CD14-positive monocyte (primary cell): ENCODE measurements at regions not wholly inside any gene's neighbourhood (a gene's known extent, or its start where the extent isn't known, plus 50 kb on each side); places are given as distances from the start of the nearest gene placed in this dataset.

ENCODE experiments used
- DNase-seq, 3 donors: peaks; one replicate each; pipeline ENCODE4 v3.0.0-alpha.2; 2011 to 2022
- H2AFZ ChIP-seq: 2 replicates; pipeline ENCODE4 v1.6.0; 2012; ENCODE audit warnings: mild to moderate bottlenecking, low read depth, low read length, inconsistent platforms; ENCODE audit not compliant: insufficient read depth, poor library complexity, severe bottlenecking
- H3K27ac ChIP-seq, 2 donors: 1 replicate in 1 of 2; 2 replicates in 1 of 2; pipeline ENCODE4 v1.5.1; 2012 to 2013; ENCODE audit warnings: low read length in 2 of 2, control low read depth in 1 of 2, inconsistent platforms in 1 of 2, low read depth in 1 of 2, mild to moderate bottlenecking in 1 of 2
- H3K27me3 ChIP-seq, 2 donors: one replicate each; pipeline versions ENCODE4 v1.6.0 to v1.6.1; 2011 to 2013; ENCODE audit warnings: low read length in 2 of 2; ENCODE audit not compliant: control insufficient read depth in 2 of 2, insufficient read depth in 2 of 2
- H3K36me3 ChIP-seq, 2 donors: replicated peaks in 1 of 2; 1 replicate in 1 of 2; 2 replicates in 1 of 2; pipeline versions ENCODE4 v1.5.1 to v1.6.1; 2012 to 2013; ENCODE audit warnings: low read length in 2 of 2, control low read depth in 1 of 2, inconsistent platforms in 1 of 2, mild to moderate bottlenecking in 1 of 2; ENCODE audit not compliant: insufficient read depth in 2 of 2, control insufficient read depth in 1 of 2
- H3K4me1 ChIP-seq, 2 donors: 1 replicate in 1 of 2; 2 replicates in 1 of 2; pipeline versions ENCODE4 v1.5.1 to v1.6.1; 2012 to 2013; ENCODE audit warnings: low read length in 2 of 2, control low read depth in 1 of 2, inconsistent platforms in 1 of 2, mild to moderate bottlenecking in 1 of 2, moderate library complexity in 1 of 2; ENCODE audit not compliant: insufficient read depth in 2 of 2, control insufficient read depth in 1 of 2
- H3K4me2 ChIP-seq: replicated peaks from 2 replicates; pipeline ENCODE3; 2012; ENCODE audit warnings: low read length, moderate library complexity, mild to moderate bottlenecking; ENCODE audit not compliant: poor library complexity, severe bottlenecking; ENCODE audit errors: extremely low read depth
- H3K4me3 ChIP-seq, 3 experiments: fragments of 200-600 bp in 1 of 3; sonication (generic) in 1 of 3; replicated peaks in 1 of 3; 1 replicate in 2 of 3; 2 replicates in 1 of 3; pipeline ENCODE4 v1.5.1; 2011 to 2013; ENCODE audit warnings: low read length in 3 of 3, mild to moderate bottlenecking in 3 of 3, control low read depth in 2 of 3, low read depth in 2 of 3, inconsistent platforms in 1 of 3, moderate library complexity in 1 of 3
- H3K79me2 ChIP-seq: 2 replicates; pipeline ENCODE4 v1.6.0; 2012; ENCODE audit warnings: mild to moderate bottlenecking, control low read depth, inconsistent platforms, low read length, moderate library complexity; ENCODE audit not compliant: insufficient read depth
- H3K9ac ChIP-seq: 2 replicates; pipeline ENCODE4 v1.6.0; 2017; ENCODE audit warnings: low read length, mild to moderate bottlenecking; ENCODE audit not compliant: insufficient read depth, poor library complexity, severe bottlenecking
- H3K9me3 ChIP-seq, 2 donors: replicated peaks in 1 of 2; 1 replicate in 1 of 2; 2 replicates in 1 of 2; pipeline versions ENCODE4 v1.5.1 to v1.6.1; 2012 to 2013; ENCODE audit warnings: low read length in 2 of 2, control low read depth in 1 of 2; ENCODE audit not compliant: control insufficient read depth in 1 of 2, insufficient read depth in 1 of 2
- H4K20me1 ChIP-seq: 2 replicates; pipeline ENCODE4 v1.6.0; 2012; ENCODE audit warnings: mild to moderate bottlenecking, low read length, control low read depth, moderate library complexity; ENCODE audit not compliant: insufficient read depth
- H3K27ac Mint-ChIP-seq, 7 donors: one replicate each; pipeline ENCODE4 v1.8.0; 2020; ENCODE audit warnings: mild to moderate bottlenecking in 7 of 7, mixed read lengths in 7 of 7, moderate library complexity in 6 of 7, inconsistent platforms in 2 of 7
- H3K27me3 Mint-ChIP-seq, 3 donors: one replicate each; pipeline ENCODE4 v1.8.0; 2021 to 2022; ENCODE audit warnings: low read depth in 3 of 3, mild to moderate bottlenecking in 3 of 3, mixed read lengths in 3 of 3, moderate library complexity in 3 of 3, inconsistent platforms in 1 of 3
- H3K36me3 Mint-ChIP-seq, 2 donors: one replicate each; pipeline ENCODE4 v1.8.0; 2020; ENCODE audit warnings: mixed read lengths in 2 of 2, inconsistent platforms in 1 of 2, mild to moderate bottlenecking in 1 of 2
- H3K4me1 Mint-ChIP-seq: one replicate; pipeline ENCODE4 v1.8.0; 2020; ENCODE audit warnings: mild to moderate bottlenecking, mixed read lengths
- H3K4me3 Mint-ChIP-seq, 2 donors: one replicate each; pipeline ENCODE4 v1.8.0; 2020; ENCODE audit warnings: mild to moderate bottlenecking in 2 of 2, mixed read lengths in 2 of 2, moderate library complexity in 1 of 2
- H3K9me3 Mint-ChIP-seq, 7 donors: one replicate each; pipeline ENCODE4 v1.8.0; 2020 to 2022; ENCODE audit warnings: mixed read lengths in 7 of 7, mild to moderate bottlenecking in 6 of 7, moderate library complexity in 6 of 7, inconsistent platforms in 2 of 7
- WGBS: methylation state at CpG from one replicate; pipeline ENCODE4 v1.1.5; 2013; ENCODE audit warnings: missing lambda C conversion rate; ENCODE audit not compliant: insufficient coverage; 5-methylcytosine and 5-hydroxymethylcytosine counted together
- intact Hi-C, 2 donors: fragments of 100-400 bp; cut with micrococcal nuclease; formaldehyde crosslinking; loops; one replicate each; pipeline versions ENCODE4 v1.15.0 to v1.15.1; 2023
- TF ChIP-seq, protein P1 (sequence below): fragments of 200-600 bp; IDR thresholded peaks from one replicate; pipeline ENCODE4 v1.8.0; 2022; ENCODE audit warnings: antibody characterized with exemption, mild to moderate bottlenecking

- TF ChIP-seq, protein P1, sequence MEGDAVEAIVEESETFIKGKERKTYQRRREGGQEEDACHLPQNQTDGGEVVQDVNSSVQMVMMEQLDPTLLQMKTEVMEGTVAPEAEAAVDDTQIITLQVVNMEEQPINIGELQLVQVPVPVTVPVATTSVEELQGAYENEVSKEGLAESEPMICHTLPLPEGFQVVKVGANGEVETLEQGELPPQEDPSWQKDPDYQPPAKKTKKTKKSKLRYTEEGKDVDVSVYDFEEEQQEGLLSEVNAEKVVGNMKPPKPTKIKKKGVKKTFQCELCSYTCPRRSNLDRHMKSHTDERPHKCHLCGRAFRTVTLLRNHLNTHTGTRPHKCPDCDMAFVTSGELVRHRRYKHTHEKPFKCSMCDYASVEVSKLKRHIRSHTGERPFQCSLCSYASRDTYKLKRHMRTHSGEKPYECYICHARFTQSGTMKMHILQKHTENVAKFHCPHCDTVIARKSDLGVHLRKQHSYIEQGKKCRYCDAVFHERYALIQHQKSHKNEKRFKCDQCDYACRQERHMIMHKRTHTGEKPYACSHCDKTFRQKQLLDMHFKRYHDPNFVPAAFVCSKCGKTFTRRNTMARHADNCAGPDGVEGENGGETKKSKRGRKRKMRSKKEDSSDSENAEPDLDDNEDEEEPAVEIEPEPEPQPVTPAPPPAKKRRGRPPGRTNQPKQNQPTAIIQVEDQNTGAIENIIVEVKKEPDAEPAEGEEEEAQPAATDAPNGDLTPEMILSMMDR: no peak
- H2AFZ ChIP-seq: no peak overlapping the region
- intact Hi-C loops: no loop called here
Observed at GRCh38 chr16:6406028-6406427, 926.6 kb upstream of the RBFOX1 start.

DNA sequence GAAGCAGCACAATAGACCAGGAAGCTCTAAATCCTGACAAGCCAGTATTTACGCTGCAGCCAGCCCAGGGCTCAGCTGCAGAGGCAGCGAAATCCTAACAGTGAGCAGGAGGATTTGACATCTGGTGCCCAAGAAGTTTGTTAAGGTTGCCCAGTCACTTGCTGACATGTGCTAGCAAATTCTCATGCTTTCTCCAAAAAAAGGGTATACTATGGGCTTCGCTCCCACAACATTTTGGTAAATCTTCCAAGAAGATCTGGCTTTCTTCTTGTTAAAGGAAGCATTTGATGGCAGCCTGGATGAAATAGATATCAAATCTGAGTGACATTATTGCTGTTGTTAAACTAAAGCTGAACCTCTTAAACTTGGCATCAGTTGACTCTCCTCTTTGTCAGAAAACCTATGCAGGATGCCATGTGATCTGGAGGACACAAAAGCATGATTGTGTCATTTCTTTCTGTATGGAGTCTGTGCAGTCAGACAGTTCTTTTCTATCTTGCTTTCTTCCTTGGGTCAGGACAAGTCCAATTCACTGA is 949.7 kb upstream of the RBFOX1 start:
- peaks cover 0 to 3% (median 0%) of the 10 kb centered on the region in 3 donors for H3K27me3 Mint-ChIP-seq
- peaks cover 0 to 18% (median 10%) of the 10 kb centered on the region in 7 donors for H3K9me3 Mint-ChIP-seq
- no peaks in the 10 kb centered on the region for H3K4me1 ChIP-seq
- H2AFZ ChIP-seq: no peak overlapping the region
- no peak overlapping the region for H3K4me3 ChIP-seq
- no peak overlapping the region for H3K27ac Mint-ChIP-seq
- H3K9ac ChIP-seq: no peak overlapping the region
- no peak overlapping the region for H3K4me2 ChIP-seq
- no peaks in the 10 kb centered on the region for H4K20me1 ChIP-seq
- no peaks in the 10 kb centered on the region for H3K27me3 ChIP-seq
- intact Hi-C loops: no loop called here
- no peaks in the 10 kb centered on the region for H3K36me3 ChIP-seq
- TF ChIP-seq, protein P1: no peak
- DNase-seq: no peak
- no peak overlapping the region for H3K27ac ChIP-seq
- 44% methylated on average over 3 of the region's 3 CpGs for WGBS
- no peak overlapping the region for H3K4me3 Mint-ChIP-seq
- H3K36me3 Mint-ChIP-seq: no peaks in the 10 kb centered on the region
- H3K79me2 ChIP-seq: no peaks in the 10 kb centered on the region
- H3K4me1 Mint-ChIP-seq: no peaks in the 10 kb centered on the region
- H3K9me3 ChIP-seq: peaks cover 15 to 17% of the 10 kb centered on the region in 2 donors

More at GRCh38 chr16:6406028-6406427, 926.6 kb upstream of the RBFOX1 start:
- Histone ChIP-seq H3K27ac (no peak overlapping the region), H3K4me2 (no peak overlapping the region), H3K4me1 (no peaks in the 10 kb centered on the region), H4K20me1 (no peaks in the 10 kb centered on the region), H3K9me3 (peaks cover 0 to 5% of the 10 kb centered on the region in 2 donors), H3K27me3 (no peaks in the 10 kb centered on the region), H3K4me3 (no peak overlapping the region), H3K9ac (no peak overlapping the region), H3K36me3 (no peaks in the 10 kb centered on the region), H3K79me2 (no peaks in the 10 kb centered on the region)
- H3K36me3 Mint-ChIP-seq: no peaks in the 10 kb centered on the region
- no peak overlapping the region for H3K4me3 Mint-ChIP-seq
- no CpG with 5 or more reads among the region's 1 CpG for WGBS
- no peaks in the 10 kb centered on the region for H3K27me3 Mint-ChIP-seq
- no peak overlapping the region for H3K27ac Mint-ChIP-seq
- DNase-seq: no peak
- H3K4me1 Mint-ChIP-seq: no peaks in the 10 kb centered on the region
- H3K9me3 Mint-ChIP-seq: peaks cover 0 to 5% (median 1%) of the 10 kb centered on the region in 7 donors
